ENCODE measurements at regions not wholly inside any gene's neighbourhood (a gene's known extent, or its start where the extent isn't known, plus 50 kb on each side); places are given as distances from the start of the nearest gene placed in this dataset.

- TF ChIP-seq CTCF (conservative IDR thresholded peaks at IDR 0.05; ENCODE audit: low read depth in 2 of 2), result no peak
- no peak for TF ChIP-seq CREB1 (CRISPR knock-in tag; IDR thresholded peaks at IDR 0.05; ENCODE audit: low read depth)
- TF ChIP-seq NANOG (IDR thresholded peaks at IDR 0.05; ENCODE audit: borderline replicate concordance), result no peak
- TF ChIP-seq ZNF114 (CRISPR knock-in tag; IDR thresholded peaks at IDR 0.05), result no peak
- TF ChIP-seq ETS1 (IDR thresholded peaks at IDR 0.05), result no peak
- no peak for TF ChIP-seq EZH2phosphoT487 (IDR thresholded peaks at IDR 0.05; ENCODE audit: unreplicated experiment)
- TF ChIP-seq EZH2 (IDR thresholded peaks at IDR 0.05; ENCODE audit: low read depth, unreplicated experiment), result no peak
- no peak for TF ChIP-seq ZNF331 (CRISPR knock-in tag; IDR thresholded peaks at IDR 0.05; ENCODE audit: low read depth)
- no peak for TF ChIP-seq REST (IDR thresholded peaks at IDR 0.05; ENCODE audit: unreplicated experiment)
Observed at GRCh38 chr6:56761651-56762050, 119.0 kb upstream of the DST start.

Measured in GM23338 (cell line).